ENCODE measurements at regions not wholly inside any gene's neighbourhood (a gene's known extent, or its start where the extent isn't known, plus 50 kb on each side); places are given as distances from the start of the nearest gene placed in this dataset.
"Not testable (repeated sequence)": the region's sequence is repeated elsewhere in the genome, so short reads cannot be mapped to it uniquely, and the experiment has no call there.

DNA sequence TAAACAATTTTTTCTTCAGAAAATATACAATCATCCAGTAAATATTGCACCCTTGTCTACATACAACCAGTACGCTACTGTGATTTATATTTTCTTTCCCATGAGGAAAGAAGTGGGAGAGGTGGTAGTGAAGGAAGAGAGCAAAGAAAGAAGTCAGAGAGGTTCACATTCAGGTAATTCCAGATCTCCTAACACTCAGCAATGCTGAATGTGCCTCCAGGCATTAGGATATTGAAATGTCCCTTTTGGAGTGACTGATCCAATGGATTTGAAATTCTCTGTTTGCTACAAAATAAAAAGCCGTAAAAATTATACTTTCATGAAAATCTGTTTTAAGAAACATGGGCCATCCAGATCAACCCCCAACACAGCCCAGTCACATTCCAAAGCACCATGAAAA, 211.9 kb upstream of the NR3C2 start:
- Histone ChIP-seq H3K27me3 (ENCODE audit: control insufficient read depth, insufficient read depth, low read length) (no peaks in the 10 kb centered on the region), H3K36me3 (ENCODE audit: control insufficient read depth, low read depth, low read length) (no peaks in the 10 kb centered on the region), H3K27ac (ENCODE audit: low read length) (no peak overlapping the region), H3K4me3 (ENCODE audit: low read length) (no peak overlapping the region), H3K9ac (ENCODE audit: low read length) (no peak overlapping the region), H3K9me3 (ENCODE audit: control insufficient read depth, low read depth, low read length) (no peaks in the 10 kb centered on the region), H3K4me1 (ENCODE audit: control insufficient read depth, low read depth, low read length) (no peaks in the 10 kb centered on the region)

DNA sequence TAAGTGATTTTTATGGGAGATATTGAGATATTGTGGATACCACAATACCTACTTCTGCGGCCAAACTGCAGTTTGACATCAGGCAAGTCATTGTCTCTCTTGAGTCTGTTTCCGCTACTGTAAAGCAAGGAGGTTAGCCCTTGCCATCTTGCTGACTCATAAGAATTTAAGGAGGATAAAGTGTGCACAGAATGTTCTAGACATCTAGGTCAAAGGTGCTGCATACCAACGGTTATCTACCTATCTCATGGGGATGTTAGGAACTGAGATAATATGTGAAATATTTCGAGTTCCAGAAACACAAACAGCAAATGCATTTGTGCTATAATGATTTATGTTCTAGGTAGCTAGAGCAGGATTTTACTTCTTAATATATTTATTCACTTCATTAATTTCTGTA, 211.5 kb upstream of the NR3C2 start:
- Histone ChIP-seq H3K36me3 (ENCODE audit: control insufficient read depth, low read depth, low read length) (no peaks in the 10 kb centered on the region), H3K4me1 (ENCODE audit: control insufficient read depth, low read depth, low read length) (no peaks in the 10 kb centered on the region), H3K27me3 (ENCODE audit: control insufficient read depth, insufficient read depth, low read length) (no peaks in the 10 kb centered on the region), H3K27ac (ENCODE audit: low read length) (no peak overlapping the region), H3K9ac (ENCODE audit: low read length) (no peak overlapping the region), H3K4me3 (ENCODE audit: low read length) (no peak overlapping the region), H3K9me3 (ENCODE audit: control insufficient read depth, low read depth, low read length) (no peaks in the 10 kb centered on the region)

DNA sequence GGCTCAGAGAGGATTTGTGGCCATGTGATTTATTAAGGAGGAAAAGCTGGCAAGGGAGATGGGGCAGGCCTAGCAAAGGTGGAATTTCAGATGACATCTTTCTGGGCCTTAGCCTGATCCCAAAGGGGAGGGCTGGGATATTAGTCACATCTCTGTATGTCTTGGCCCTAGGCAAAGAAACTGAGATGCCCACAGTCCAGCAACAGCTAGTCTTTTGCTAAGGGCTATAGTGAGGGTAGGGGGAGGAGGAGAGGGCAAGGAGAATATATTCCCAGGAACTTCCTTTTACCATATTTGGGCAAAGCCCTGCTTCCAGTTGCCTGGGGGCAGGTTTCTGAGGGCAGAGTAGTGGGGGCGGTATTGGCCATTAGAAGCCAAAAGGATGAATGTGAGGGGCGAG, 209.8 kb upstream of the NR3C2 start:
- no peak overlapping the region for H3K9ac ChIP-seq (ENCODE audit: low read length)
- no peak overlapping the region for H3K27ac ChIP-seq (ENCODE audit: low read length)
- no peaks in the 10 kb centered on the region for H3K4me1 ChIP-seq (ENCODE audit: control insufficient read depth, low read depth, low read length)
- H3K4me3 ChIP-seq (ENCODE audit: low read length) = no peak overlapping the region
- no peaks in the 10 kb centered on the region for H3K36me3 ChIP-seq (ENCODE audit: control insufficient read depth, low read depth, low read length)
- H3K9me3 ChIP-seq (ENCODE audit: control insufficient read depth, low read depth, low read length) = no peaks in the 10 kb centered on the region
- no peaks in the 10 kb centered on the region for H3K27me3 ChIP-seq (ENCODE audit: control insufficient read depth, insufficient read depth, low read length)

DNA sequence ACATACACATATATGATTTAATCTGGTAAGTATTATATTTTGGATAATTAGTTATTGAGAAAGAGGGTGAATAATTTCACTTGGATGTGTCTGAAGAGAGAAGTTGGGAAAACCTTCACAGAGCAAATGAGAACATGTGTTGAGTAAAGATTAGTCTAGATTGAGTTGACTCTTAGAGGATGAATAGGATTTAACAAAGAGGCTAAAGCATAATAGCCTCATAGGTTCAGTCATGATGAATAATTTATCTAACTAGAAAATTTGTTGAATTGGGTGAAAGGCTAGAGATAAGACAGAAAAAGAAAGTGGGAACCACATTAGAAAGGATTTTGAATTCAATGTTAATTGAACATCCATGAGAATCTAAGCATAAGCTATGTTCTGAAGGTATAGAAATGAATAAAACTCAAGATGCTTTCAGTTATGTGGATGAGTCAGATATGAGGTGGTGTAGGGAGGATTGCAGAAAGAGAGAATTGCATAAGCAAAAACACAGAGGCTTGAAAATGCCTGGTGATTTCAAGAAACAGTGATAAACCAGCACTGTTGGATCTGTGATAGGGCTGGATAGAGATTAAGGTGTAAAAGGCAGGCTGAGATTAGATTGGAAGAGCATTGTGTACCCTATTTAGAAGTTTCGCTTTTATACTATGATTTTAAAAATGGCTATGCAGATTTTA, 207.6 kb upstream of the NR3C2 start:
- H3K9me3 ChIP-seq (ENCODE audit: control insufficient read depth, low read depth, low read length) = no peaks in the 10 kb centered on the region
- H3K9ac ChIP-seq (ENCODE audit: low read length) = no peak overlapping the region
- H3K4me1 ChIP-seq (ENCODE audit: control insufficient read depth, low read depth, low read length) = no peaks in the 10 kb centered on the region
- H3K27me3 ChIP-seq (ENCODE audit: control insufficient read depth, insufficient read depth, low read length) = no peaks in the 10 kb centered on the region
- no peak overlapping the region for H3K27ac ChIP-seq (ENCODE audit: low read length)
- H3K36me3 ChIP-seq (ENCODE audit: control insufficient read depth, low read depth, low read length) = no peaks in the 10 kb centered on the region
- no peak overlapping the region for H3K4me3 ChIP-seq (ENCODE audit: low read length)

DNA sequence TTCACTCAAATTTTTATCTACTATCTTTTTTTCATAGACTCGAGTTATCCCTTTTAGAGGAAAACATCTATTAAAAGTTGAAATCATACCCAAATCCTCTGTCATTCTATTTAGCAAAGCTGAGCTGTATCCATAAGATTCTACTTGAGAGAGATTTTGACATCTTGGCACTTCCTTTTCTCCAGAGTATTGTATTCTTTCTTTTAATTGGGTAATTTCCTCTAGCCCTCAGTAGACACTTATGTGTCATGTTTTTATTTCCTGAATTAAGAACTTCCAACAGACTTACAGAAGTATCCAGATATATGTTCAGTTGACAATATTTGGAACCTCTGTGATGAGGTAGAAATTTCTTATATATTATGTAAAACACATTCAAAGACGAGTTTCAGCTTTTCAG, 201.6 kb upstream of the NR3C2 start:
- no peaks in the 10 kb centered on the region for H3K27me3 ChIP-seq (ENCODE audit: control insufficient read depth, insufficient read depth, low read length)
- no peak overlapping the region for H3K9ac ChIP-seq (ENCODE audit: low read length)
- H3K27ac ChIP-seq (ENCODE audit: low read length) = no peak overlapping the region
- H3K36me3 ChIP-seq (ENCODE audit: control insufficient read depth, low read depth, low read length) = no peaks in the 10 kb centered on the region
- no peaks in the 10 kb centered on the region for H3K4me1 ChIP-seq (ENCODE audit: control insufficient read depth, low read depth, low read length)
- peaks cover 3% of the 10 kb centered on the region for H3K9me3 ChIP-seq (ENCODE audit: control insufficient read depth, low read depth, low read length)
- no peak overlapping the region for H3K4me3 ChIP-seq (ENCODE audit: low read length)

DNA sequence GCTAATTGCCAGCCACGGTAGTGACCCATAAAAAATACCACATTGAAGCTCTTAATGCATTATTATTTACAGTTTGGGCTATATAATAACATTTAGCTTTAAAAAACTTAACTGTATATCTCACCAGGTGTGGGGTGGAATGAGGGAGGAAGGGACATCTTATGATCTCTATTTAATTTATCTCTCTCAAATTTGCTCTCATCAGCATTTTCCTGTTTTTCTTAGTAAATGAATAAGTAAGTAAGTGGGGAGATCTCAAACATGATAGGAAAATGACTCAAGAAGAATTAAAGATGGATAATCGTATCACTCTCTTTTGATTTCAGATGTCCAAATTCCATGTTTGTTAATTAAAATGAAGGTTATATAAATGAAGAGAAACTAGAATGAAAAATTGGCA, 200.7 kb upstream of the NR3C2 start:
- Histone ChIP-seq H3K4me1 (ENCODE audit: control insufficient read depth, low read depth, low read length) (no peaks in the 10 kb centered on the region), H3K27ac (ENCODE audit: low read length) (no peak overlapping the region), H3K27me3 (ENCODE audit: control insufficient read depth, insufficient read depth, low read length) (no peaks in the 10 kb centered on the region), H3K9me3 (ENCODE audit: control insufficient read depth, low read depth, low read length) (peaks cover 12% of the 10 kb centered on the region), H3K9ac (ENCODE audit: low read length) (no peak overlapping the region), H3K4me3 (ENCODE audit: low read length) (no peak overlapping the region), H3K36me3 (ENCODE audit: control insufficient read depth, low read depth, low read length) (no peaks in the 10 kb centered on the region)

DNA sequence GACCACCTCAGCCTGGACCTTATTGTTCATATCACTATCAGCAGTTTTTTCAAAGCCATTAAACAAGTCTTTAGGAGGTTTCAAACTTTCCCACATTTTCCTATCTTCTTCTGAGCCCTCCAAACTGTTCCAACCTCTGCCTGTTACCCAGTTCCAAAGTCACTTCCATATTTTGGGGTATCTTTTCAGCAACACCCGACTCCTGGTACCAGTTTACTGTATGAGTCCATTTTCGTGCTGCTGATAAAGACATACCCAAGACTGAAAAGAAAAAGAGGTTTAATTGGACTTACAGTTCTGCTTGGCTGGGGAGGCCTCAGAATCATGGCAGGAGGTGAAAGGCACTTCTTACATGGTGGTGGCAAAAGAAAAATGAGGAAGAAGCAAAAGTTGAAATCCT, 195.9 kb upstream of the NR3C2 start:
- not testable (repeated sequence) for H3K36me3 ChIP-seq (ENCODE audit: control insufficient read depth, low read depth, low read length); H3K4me3 ChIP-seq (ENCODE audit: low read length); H3K27ac ChIP-seq (ENCODE audit: low read length); H3K9ac ChIP-seq (ENCODE audit: low read length); H3K27me3 ChIP-seq (ENCODE audit: control insufficient read depth, insufficient read depth, low read length); H3K4me1 ChIP-seq (ENCODE audit: control insufficient read depth, low read depth, low read length)
- H3K9me3 ChIP-seq (ENCODE audit: control insufficient read depth, low read depth, low read length) = peaks cover 16% of the 10 kb centered on the region

DNA sequence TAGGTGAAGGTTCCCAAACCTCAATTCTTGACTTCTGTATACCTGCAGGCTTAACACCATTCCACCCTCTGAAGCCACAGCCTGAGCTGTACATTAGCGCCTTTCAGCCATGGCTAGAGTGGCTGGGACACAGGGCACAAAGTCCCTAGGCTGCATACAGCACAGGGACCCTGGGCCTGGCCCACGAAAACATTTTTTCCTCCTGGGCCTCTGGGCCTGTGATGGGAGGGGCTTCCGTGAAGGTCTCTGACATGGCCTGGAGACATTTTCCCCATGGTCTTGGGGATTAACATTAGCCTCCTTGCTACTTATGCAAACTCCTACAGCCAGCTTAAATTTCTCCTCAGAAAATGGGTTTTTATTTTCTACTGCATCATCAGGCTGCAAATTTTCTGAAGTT, 195.2 kb upstream of the NR3C2 start:
- H3K4me1 ChIP-seq (ENCODE audit: control insufficient read depth, low read depth, low read length); H3K4me3 ChIP-seq (ENCODE audit: low read length); H3K27ac ChIP-seq (ENCODE audit: low read length); H3K27me3 ChIP-seq (ENCODE audit: control insufficient read depth, insufficient read depth, low read length); H3K36me3 ChIP-seq (ENCODE audit: control insufficient read depth, low read depth, low read length); H3K9ac ChIP-seq (ENCODE audit: low read length): not testable (repeated sequence)
- H3K9me3 ChIP-seq (ENCODE audit: control insufficient read depth, low read depth, low read length) = peaks cover 16% of the 10 kb centered on the region

DNA sequence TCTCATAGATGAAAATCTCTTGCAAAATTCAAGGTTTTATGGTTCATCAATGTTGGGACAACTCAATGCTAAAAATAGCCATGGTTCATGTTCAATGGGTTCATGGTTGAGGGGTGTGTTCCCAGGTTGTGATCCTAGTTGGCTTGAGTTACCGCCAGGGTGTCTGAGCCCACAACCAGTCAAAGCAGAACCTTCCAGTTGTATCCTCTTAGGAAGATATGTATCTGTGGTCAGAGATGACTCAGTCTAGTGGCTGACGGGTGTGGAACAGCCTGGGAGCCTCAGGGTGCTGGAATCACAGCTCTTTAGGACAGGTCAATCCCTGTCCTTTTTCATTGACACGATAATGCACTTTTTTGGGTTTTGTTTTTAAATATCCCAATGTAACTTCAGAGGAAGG, 192.3 kb upstream of the NR3C2 start:
- Histone ChIP-seq H3K9me3 (ENCODE audit: control insufficient read depth, low read depth, low read length) (peaks cover 16% of the 10 kb centered on the region), H3K27me3 (ENCODE audit: control insufficient read depth, insufficient read depth, low read length) (no peaks in the 10 kb centered on the region), H3K4me3 (ENCODE audit: low read length) (no peak overlapping the region), H3K27ac (ENCODE audit: low read length) (no peak overlapping the region), H3K36me3 (ENCODE audit: control insufficient read depth, low read depth, low read length) (no peaks in the 10 kb centered on the region), H3K9ac (ENCODE audit: low read length) (no peak overlapping the region), H3K4me1 (ENCODE audit: control insufficient read depth, low read depth, low read length) (no peaks in the 10 kb centered on the region)

DNA sequence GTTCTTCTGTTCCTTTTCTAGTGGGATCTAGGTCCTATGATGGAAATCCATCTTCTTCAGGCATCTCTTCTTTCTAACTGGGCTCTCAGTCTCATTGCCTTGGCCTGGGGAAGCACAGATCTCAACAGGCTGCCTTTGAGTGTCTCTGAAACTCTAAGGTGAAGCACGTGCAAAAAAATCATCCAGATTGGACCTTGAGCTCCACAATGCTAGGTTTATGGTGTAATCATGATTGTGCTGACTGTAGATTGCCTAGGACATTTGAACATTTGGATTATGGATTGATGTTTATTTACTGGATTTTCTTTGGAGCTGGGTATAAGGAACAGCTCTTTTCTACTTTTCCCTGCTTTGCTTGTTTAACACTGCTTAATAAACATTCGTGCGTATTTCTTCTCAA, 191.5 kb upstream of the NR3C2 start:
- Histone ChIP-seq H3K9ac (ENCODE audit: low read length) (no peak overlapping the region), H3K9me3 (ENCODE audit: control insufficient read depth, low read depth, low read length) (peaks cover 12% of the 10 kb centered on the region), H3K27me3 (ENCODE audit: control insufficient read depth, insufficient read depth, low read length) (no peaks in the 10 kb centered on the region), H3K4me1 (ENCODE audit: control insufficient read depth, low read depth, low read length) (no peaks in the 10 kb centered on the region), H3K27ac (ENCODE audit: low read length) (no peak overlapping the region), H3K36me3 (ENCODE audit: control insufficient read depth, low read depth, low read length) (no peaks in the 10 kb centered on the region), H3K4me3 (ENCODE audit: low read length) (no peak overlapping the region)

DNA sequence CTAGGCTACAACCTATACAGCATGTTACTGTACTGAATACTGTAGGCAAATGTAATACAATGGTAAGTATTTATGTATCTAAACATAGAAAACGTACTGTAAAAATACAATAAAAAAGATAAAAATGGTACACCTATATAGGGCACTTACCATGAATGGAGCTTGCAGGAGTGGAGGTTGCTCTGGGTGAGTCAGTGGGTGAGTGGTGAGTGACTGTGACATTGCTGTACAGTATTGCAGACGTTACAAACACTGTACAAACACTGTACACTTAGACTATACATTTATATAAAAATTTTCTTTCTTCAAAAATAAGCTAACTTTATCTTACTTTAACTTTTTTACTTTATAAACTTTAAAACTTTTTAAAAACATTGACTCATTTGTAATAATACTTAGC, 190.3 kb upstream of the NR3C2 start:
- no peak overlapping the region for H3K4me3 ChIP-seq (ENCODE audit: low read length)
- no peak overlapping the region for H3K9ac ChIP-seq (ENCODE audit: low read length)
- H3K9me3 ChIP-seq (ENCODE audit: control insufficient read depth, low read depth, low read length) = peaks cover under 1% of the 10 kb centered on the region
- H3K27me3 ChIP-seq (ENCODE audit: control insufficient read depth, insufficient read depth, low read length) = no peaks in the 10 kb centered on the region
- H3K27ac ChIP-seq (ENCODE audit: low read length) = no peak overlapping the region
- H3K36me3 ChIP-seq (ENCODE audit: control insufficient read depth, low read depth, low read length) = no peaks in the 10 kb centered on the region
- no peaks in the 10 kb centered on the region for H3K4me1 ChIP-seq (ENCODE audit: control insufficient read depth, low read depth, low read length)

DNA sequence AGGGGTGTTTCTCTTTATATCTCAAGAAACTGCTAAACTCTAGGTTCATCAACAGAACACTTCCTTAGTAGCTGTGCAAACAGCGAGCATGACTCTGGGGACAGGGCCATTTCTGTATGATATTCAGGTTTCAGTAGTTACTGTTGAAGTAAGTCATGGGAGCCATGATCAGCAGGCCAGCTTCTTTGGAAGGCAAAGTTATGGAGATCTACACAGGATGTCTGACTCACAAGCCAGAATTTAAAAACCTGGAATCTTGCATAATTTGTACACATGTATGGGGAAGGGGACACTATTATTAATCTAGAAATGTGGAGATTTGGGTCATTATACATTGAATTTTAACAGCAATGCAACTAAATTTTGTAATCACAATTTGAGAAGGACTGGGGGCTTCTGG, 187.8 kb upstream of the NR3C2 start:
- Histone ChIP-seq H3K4me3 (ENCODE audit: low read length) (no peak overlapping the region), H3K27ac (ENCODE audit: low read length) (no peak overlapping the region), H3K36me3 (ENCODE audit: control insufficient read depth, low read depth, low read length) (no peaks in the 10 kb centered on the region), H3K9me3 (ENCODE audit: control insufficient read depth, low read depth, low read length) (no peaks in the 10 kb centered on the region), H3K27me3 (ENCODE audit: control insufficient read depth, insufficient read depth, low read length) (no peaks in the 10 kb centered on the region), H3K4me1 (ENCODE audit: control insufficient read depth, low read depth, low read length) (no peaks in the 10 kb centered on the region), H3K9ac (ENCODE audit: low read length) (no peak overlapping the region)

Measured in iPS-18a (cell line).